ENCODE measurements at regions not wholly inside any gene's neighbourhood (a gene's known extent, or its start where the extent isn't known, plus 50 kb on each side); places are given as distances from the start of the nearest gene placed in this dataset.
"Not testable (repeated sequence)": the region's sequence is repeated elsewhere in the genome, so short reads cannot be mapped to it uniquely, and the experiment has no call there.

GRCh38 chr1:30361890-30362602 lies 361.3 kb downstream of the MATN1 start:
- DNase-seq (ENCODE audit: low read depth in 2 of 2): not testable (repeated sequence)

DNA sequence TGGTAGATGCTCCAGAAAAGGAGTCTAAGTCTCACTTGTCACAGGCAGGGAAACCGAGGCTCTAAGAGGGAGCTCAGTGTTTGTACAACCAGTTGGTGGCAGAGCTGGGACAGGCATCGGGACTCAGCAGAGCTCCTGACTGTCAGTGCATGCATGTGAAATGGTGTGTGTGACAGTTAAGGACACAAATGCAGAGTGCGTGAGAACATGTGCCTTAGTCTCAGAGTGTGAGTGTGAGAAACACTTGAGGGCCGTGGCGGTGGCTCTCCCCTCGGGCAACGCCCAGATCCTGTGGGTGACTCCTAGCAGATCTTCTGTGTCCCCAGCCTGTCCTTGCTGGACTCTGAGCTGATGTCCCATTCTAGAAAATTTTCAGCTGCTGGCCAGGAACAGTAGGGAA lies 362.6 kb downstream of the MATN1 start:
- no peak for DNase-seq (ENCODE audit: low read depth in 2 of 2)

- DNase-seq (ENCODE audit: low read depth in 2 of 2): no peak
Measured at GRCh38 chr1:30360281-30360680, 363.1 kb downstream of the MATN1 start.

GRCh38 chr1:30359539-30360220 lies 363.7 kb downstream of the MATN1 start:
- DNase-seq (ENCODE audit: low read depth in 2 of 2): no peak

GRCh38 chr1:30358500-30358899 lies 364.9 kb downstream of the MATN1 start:
- DNase-seq (ENCODE audit: low read depth in 2 of 2): no peak

- DNase-seq (ENCODE audit: low read depth in 2 of 2): no peak
Measured at GRCh38 chr1:30356839-30357238, 366.5 kb downstream of the MATN1 start.

DNA sequence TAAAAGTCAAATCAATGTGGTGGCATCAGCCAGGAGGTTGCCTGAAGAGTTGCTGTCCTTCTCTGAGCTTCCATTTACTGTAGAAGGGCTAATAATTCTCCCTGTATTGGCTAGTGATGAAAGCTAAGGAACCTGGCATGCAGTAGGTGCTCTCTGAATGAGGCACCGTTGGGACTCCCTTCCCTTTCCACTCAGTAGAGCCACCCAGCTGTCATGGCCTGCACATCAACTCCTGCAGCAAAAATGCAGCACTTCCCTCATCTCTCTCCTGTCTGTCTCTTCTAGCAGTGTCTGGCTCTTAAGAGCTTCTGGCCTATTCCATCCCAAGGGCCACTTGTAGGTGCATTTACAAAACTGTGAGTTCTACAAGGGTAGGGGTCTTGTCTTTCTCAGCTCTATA lies 369.0 kb downstream of the MATN1 start:
- DNase-seq (ENCODE audit: low read depth in 2 of 2): no peak

- DNase-seq (ENCODE audit: low read depth in 2 of 2): no peak
Measured at GRCh38 chr1:30353637-30354036, 369.7 kb downstream of the MATN1 start.

DNA sequence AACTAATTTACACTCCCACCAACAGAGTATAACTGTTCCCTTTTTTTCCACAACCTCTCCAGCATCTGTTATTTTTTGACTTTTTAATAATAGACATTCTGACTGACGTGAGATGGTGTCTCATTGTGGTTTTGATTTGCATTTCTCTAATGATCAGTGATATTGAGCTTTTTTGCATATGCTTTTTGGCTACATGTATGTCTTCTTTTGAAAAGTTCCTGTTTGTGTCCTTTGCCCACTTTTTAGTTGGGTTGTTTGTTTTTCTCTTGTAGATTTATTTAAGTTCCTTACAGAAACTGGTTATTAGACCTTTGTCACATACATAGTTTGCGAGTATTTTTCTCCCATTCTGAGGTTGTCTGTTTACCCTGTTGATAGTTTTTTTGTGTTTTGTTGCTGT lies 375.2 kb downstream of the MATN1 start:
- no peak for DNase-seq (ENCODE audit: low read depth in 2 of 2)

- no peak for DNase-seq (ENCODE audit: low read depth in 2 of 2)
Measured at GRCh38 chr1:30345491-30346130, 377.8 kb downstream of the MATN1 start.

DNA sequence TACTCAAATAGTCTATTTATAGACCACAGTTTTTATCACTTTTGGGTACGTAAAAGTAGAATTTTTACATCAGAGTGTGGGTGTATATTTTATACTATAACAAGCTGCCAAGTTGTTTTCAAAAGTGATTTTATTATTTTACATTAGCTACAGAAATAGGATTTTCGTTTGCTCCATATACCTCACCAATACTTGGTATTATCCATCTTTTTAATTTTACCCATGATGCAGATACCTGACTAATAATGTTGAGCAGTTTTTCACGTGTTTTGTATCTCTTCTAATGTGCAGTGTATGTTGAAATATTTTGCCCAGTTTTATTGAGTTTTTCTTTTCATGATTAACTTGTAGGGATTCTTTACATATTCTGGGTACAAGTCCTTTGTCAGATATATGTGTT lies 379.8 kb downstream of the MATN1 start:
- DNase-seq (ENCODE audit: low read depth in 2 of 2): no peak

- DNase-seq (ENCODE audit: low read depth in 2 of 2): no peak
Measured at GRCh38 chr1:30342535-30343141, 380.7 kb downstream of the MATN1 start.

DNA sequence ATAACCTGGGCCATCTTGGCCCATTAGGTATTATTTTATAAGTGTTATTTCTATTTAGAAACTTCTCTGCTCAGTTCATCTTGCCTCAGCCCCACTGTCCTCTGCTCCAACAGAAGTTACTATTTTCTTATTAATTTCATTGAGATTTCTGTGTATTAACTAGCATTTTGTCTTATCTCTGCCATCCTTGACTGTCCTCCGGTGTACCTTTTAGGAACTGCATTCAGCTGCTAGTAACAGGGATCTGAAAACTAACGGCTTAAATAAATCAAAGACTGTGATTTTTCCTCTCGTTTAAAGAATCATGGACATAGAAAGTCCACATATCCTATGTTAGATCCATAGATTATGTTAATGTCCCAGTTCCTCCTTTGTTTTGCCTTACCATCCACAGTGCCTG lies 382.5 kb downstream of the MATN1 start:
- no peak for DNase-seq (ENCODE audit: low read depth in 2 of 2)

GRCh38 chr1:30339866-30340265 lies 383.5 kb downstream of the MATN1 start:
- no peak for DNase-seq (ENCODE audit: low read depth in 2 of 2)

DNA sequence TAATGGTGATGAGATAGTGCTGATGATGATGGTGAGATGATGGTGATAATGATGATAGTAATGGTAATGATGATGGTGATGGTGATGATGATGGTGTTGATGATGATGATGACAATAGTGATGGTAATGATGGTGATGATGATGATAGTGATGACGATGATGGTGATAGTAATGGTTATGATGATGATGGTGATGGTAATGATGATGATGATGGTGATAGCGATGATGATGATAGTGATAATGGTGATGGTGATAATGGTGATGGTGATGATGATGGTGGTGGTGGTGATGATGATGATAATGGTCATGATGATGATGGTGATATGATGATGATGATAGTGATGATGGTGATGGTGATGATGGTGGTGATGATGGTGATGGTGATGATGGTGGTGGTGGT lies 384.6 kb downstream of the MATN1 start:
- no peak for DNase-seq (ENCODE audit: low read depth in 2 of 2)

DNA sequence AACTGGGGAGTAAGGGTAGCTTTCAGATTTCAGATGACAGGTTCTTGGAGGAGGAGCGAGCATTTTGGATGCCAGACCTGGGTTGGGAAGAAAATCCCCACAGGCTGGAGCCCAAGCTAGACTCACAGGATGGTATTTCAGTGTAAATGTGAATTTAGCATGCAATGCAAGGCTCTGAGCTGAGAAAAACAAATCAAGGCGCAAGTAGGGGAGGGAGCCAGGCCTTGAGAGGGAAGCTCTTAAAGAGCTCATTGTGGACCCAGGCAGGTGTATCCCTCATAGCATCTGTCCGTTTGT lies 386.1 kb downstream of the MATN1 start:
- no peak for DNase-seq (ENCODE audit: low read depth in 2 of 2)

- no peak for DNase-seq (ENCODE audit: low read depth in 2 of 2)
Measured at GRCh38 chr1:30336550-30337323, 386.6 kb downstream of the MATN1 start.

DNA sequence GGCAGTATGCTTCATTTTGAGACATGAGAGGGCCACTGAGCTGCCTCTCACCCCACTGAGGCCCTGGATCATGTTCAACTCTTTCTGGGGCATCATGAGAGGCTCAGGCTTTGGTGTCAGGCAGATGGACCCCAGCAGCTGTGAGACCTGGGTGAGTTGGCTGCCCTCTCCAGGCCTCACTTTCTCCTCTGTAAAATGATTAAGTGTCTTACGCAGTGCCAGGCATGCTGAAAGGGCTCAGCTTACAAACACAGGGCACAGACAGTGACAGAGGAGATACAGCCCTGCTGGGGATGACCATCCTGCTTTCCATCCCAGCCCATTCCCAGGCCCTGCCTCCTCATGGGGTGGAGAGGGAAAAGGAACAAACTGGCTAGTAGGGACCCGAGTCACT lies 387.4 kb downstream of the MATN1 start:
- no peak for DNase-seq (ENCODE audit: low read depth in 2 of 2)

GRCh38 chr1:30335389-30335996 lies 387.9 kb downstream of the MATN1 start:
- DNase-seq (ENCODE audit: low read depth in 2 of 2): no peak

DNA sequence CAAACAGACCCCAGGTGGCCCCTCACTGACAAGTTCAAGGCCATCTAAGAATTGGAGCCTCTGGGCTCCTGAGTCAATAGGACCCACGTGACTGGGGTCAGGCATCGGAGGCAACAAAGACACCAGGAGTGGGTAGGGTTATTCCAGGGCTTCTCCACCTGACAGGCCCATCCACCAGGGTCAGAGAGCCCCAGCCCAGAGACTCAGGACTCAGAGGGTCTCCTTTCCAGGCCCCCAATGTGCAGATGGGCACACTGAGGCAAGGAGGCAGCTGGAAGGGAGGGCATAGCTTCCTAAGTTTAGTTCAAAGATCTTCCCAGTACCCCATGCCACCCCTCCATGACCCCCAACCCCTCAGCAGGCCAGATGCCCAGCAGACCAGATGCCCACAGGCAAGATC lies 388.6 kb downstream of the MATN1 start:
- no peak for DNase-seq (ENCODE audit: low read depth in 2 of 2)
